ENCODE measurements at regions not wholly inside any gene's neighbourhood (a gene's known extent, or its start where the extent isn't known, plus 50 kb on each side); places are given as distances from the start of the nearest gene placed in this dataset.

DNA sequence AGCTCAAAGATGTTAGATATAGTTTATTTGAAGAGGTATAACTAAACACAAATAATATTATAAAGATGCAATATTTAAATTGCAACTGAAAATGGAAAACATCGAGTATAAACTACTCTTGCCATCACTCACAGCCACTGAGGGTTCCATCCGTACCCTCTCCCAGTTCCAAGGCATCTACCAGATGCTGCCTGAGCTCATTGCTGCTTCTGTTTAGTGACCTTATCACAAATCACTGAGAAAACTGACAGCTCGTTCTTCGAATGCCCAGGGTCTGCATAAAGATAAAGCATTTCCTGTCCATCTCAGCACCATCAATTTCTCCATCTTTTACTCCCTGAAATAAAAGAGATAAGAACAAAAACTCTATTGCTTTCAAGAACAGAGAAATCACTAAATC is 391.7 kb upstream of the NWD2 start:
- no peak overlapping the region for H3K27ac ChIP-seq
- TF ChIP-seq, protein P1, sequence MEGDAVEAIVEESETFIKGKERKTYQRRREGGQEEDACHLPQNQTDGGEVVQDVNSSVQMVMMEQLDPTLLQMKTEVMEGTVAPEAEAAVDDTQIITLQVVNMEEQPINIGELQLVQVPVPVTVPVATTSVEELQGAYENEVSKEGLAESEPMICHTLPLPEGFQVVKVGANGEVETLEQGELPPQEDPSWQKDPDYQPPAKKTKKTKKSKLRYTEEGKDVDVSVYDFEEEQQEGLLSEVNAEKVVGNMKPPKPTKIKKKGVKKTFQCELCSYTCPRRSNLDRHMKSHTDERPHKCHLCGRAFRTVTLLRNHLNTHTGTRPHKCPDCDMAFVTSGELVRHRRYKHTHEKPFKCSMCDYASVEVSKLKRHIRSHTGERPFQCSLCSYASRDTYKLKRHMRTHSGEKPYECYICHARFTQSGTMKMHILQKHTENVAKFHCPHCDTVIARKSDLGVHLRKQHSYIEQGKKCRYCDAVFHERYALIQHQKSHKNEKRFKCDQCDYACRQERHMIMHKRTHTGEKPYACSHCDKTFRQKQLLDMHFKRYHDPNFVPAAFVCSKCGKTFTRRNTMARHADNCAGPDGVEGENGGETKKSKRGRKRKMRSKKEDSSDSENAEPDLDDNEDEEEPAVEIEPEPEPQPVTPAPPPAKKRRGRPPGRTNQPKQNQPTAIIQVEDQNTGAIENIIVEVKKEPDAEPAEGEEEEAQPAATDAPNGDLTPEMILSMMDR (IDR thresholded peaks at IDR 0.05; ENCODE audit: low read depth, low read length): no peak
- DNase-seq: no peak
- H3K9me3 ChIP-seq (ENCODE audit: severe bottlenecking): no peaks in the 10 kb centered on the region
- no peak overlapping the region for H3K4me3 ChIP-seq (ENCODE audit: low read depth, low read length)
- peaks cover 66% of the 10 kb centered on the region for H3K27me3 ChIP-seq (ENCODE audit: insufficient read depth, low read depth, severe bottlenecking)
- H3K36me3 ChIP-seq: no peaks in the 10 kb centered on the region

DNA sequence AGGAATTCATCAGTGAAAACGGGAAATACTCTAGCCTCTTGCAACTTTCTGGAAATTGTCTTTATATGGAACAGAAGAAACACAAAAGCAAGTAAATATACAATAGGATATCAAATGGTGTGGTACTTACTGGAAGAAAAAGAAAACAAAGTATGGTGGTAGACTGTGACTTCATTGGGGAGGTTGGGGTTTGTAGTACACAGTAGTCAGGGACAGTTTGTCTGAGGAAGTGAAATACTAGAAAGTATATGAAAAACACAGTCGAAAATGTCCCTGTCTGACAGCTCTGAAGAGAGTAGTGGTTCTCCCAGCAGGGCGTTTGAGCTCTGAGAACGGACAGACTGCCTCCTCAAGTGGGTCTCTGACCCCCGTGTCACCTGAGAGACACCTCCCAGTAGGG is 390.0 kb upstream of the NWD2 start:
- peaks cover 49% of the 10 kb centered on the region for H3K27me3 ChIP-seq (ENCODE audit: insufficient read depth, low read depth, severe bottlenecking)
- DNase-seq: no peak
- H3K27ac ChIP-seq: no peak overlapping the region
- no peaks in the 10 kb centered on the region for H3K9me3 ChIP-seq (ENCODE audit: severe bottlenecking)
- TF ChIP-seq, protein P1 (IDR thresholded peaks at IDR 0.05; ENCODE audit: low read depth, low read length): no peak
- no peak overlapping the region for H3K4me3 ChIP-seq (ENCODE audit: low read depth, low read length)
- no peaks in the 10 kb centered on the region for H3K36me3 ChIP-seq

DNA sequence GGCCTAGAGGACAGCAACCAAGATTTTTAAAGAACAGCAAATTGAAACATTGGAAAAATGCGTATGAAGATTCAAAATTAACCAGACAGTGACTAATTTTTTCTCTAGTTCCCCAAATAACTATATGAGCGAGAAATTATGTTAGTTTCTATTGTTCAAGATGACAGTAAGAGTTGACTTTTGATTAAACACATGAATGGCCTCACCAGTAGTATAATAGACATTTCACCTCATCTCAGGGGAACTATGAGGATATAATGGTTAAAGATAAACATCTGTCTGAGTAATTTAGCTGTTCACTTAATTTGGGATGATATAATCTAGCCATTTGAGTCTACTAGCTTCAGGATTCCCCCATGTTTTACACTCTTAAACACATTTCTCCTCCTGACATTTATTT is 380.9 kb upstream of the NWD2 start:
- H3K27me3 ChIP-seq (ENCODE audit: insufficient read depth, low read depth, severe bottlenecking): peaks cover 27% of the 10 kb centered on the region
- no peak overlapping the region for H3K27ac ChIP-seq
- no peak overlapping the region for H3K4me3 ChIP-seq (ENCODE audit: low read depth, low read length)
- H3K9me3 ChIP-seq (ENCODE audit: severe bottlenecking): no peaks in the 10 kb centered on the region
- TF ChIP-seq, protein P1 (IDR thresholded peaks at IDR 0.05; ENCODE audit: low read depth, low read length): no peak
- H3K36me3 ChIP-seq: no peaks in the 10 kb centered on the region
- DNase-seq: no peak

DNA sequence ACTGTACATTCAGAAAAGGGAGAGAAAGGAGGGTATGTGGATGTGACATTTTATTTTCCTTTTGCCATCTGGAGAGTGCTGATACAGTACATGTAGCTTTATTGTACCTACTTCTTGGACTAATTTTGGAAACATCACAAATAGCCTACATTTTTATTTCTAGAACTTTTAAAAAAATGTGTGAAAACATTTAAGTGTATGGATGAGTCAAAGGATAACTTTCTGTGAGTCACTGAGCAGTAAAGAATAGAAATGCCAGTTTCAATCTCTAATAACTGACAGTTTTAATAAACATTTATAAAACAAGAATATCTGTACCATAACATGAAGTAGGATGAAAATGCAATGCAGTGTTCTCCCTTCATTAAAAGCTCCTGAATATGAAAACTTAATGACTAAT is 374.4 kb upstream of the NWD2 start:
- Histone ChIP-seq H3K36me3 (no peaks in the 10 kb centered on the region), H3K4me3 (ENCODE audit: low read depth, low read length) (no peak overlapping the region), H3K27ac (no peak overlapping the region), H3K9me3 (ENCODE audit: severe bottlenecking) (no peaks in the 10 kb centered on the region), H3K27me3 (ENCODE audit: insufficient read depth, low read depth, severe bottlenecking) (peaks cover 47% of the 10 kb centered on the region)
- no peak for DNase-seq
- TF ChIP-seq, protein P1 (IDR thresholded peaks at IDR 0.05; ENCODE audit: low read depth, low read length): no peak

DNA sequence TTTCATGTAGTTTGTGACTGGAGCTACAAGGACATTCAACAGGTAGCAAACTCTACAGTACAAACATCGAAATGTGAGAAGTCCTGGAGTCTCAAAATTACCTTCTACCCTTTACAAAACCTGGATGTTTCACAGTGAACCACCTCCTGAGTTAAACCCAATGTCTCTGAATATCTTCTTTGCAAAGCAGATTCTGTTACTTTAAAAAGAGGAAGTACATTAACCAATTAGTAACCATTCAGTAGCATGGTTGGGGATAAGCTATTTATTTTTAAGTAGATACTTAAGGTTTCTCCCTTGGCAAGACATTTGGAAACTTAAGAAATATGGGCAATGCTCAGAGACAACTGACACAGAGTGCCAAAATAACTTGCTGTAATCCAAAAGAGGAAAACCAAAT is 371.9 kb upstream of the NWD2 start:
- no peak for DNase-seq
- Histone ChIP-seq H3K36me3 (no peaks in the 10 kb centered on the region), H3K4me3 (ENCODE audit: low read depth, low read length) (no peak overlapping the region), H3K9me3 (ENCODE audit: severe bottlenecking) (no peaks in the 10 kb centered on the region), H3K27ac (no peak overlapping the region), H3K27me3 (ENCODE audit: insufficient read depth, low read depth, severe bottlenecking) (peaks cover 49% of the 10 kb centered on the region)
- TF ChIP-seq, protein P1 (IDR thresholded peaks at IDR 0.05; ENCODE audit: low read depth, low read length): no peak

DNA sequence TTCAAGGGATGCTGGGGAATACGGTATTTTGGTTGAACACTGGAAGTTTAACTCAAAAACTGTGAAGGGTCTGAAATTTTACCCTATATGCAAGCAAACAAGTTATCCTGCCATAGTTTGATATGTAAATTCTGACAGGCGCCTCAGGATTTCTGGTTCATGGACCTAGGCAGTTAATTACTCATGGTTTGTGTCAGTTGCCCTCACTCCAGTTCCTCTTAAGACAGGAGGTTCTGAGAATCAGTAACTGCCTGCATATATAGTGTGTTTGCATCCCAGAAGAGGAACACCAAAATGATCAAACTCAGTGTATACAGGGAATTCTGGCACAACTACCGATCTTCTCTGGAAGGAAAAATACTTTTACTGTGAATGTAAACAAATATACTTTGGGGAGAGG is 360.4 kb upstream of the NWD2 start:
- H3K9me3 ChIP-seq (ENCODE audit: severe bottlenecking): no peaks in the 10 kb centered on the region
- no peak overlapping the region for H3K4me3 ChIP-seq (ENCODE audit: low read depth, low read length)
- no peaks in the 10 kb centered on the region for H3K36me3 ChIP-seq
- TF ChIP-seq, protein P1 (IDR thresholded peaks at IDR 0.05; ENCODE audit: low read depth, low read length): no peak
- DNase-seq: no peak
- peaks cover 44% of the 10 kb centered on the region for H3K27me3 ChIP-seq (ENCODE audit: insufficient read depth, low read depth, severe bottlenecking)
- H3K27ac ChIP-seq: no peak overlapping the region

Data from WERI-Rb-1 (cell line).